ENCODE measurements at regions not wholly inside any gene's neighbourhood (a gene's known extent, or its start where the extent isn't known, plus 50 kb on each side); places are given as distances from the start of the nearest gene placed in this dataset.
"Not testable (repeated sequence)": the region's sequence is repeated elsewhere in the genome, so short reads cannot be mapped to it uniquely, and the experiment has no call there.

DNA sequence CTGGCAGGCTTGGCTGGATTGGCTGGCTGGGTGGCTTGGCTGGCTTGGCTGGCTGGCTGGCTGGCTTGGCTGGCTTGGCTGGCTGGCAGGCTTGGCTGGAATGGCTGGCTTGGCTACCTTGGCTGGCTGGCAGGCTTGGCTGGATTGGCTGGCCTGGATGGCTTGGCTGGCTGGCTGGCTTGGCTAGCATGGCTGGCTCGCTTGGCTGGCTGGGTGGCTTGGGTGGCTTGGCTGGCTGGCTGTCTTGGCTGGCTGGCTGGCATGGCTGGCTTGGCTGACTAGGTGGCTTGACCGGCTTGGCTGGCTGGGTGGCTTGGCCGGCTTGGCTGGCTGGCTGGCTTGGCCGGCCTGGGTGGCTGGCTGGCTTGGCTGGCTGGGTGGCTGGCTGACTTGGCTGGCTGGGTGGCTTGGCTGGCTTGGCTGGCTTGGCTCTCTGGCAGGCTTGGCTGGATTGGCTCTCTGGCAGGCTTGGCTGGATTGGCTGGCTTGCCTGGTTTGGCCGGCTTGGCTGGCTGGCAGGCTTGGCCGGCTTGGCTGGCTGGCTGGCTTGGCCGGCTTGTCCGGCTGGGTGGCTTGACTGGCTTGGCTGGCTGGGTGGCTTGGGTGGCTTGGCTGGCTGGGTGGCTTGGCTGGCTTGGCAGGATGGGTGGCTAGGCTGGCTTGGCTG, 440.9 kb downstream of the GOLGA6L6 start:
- TF ChIP-seq, protein P1, sequence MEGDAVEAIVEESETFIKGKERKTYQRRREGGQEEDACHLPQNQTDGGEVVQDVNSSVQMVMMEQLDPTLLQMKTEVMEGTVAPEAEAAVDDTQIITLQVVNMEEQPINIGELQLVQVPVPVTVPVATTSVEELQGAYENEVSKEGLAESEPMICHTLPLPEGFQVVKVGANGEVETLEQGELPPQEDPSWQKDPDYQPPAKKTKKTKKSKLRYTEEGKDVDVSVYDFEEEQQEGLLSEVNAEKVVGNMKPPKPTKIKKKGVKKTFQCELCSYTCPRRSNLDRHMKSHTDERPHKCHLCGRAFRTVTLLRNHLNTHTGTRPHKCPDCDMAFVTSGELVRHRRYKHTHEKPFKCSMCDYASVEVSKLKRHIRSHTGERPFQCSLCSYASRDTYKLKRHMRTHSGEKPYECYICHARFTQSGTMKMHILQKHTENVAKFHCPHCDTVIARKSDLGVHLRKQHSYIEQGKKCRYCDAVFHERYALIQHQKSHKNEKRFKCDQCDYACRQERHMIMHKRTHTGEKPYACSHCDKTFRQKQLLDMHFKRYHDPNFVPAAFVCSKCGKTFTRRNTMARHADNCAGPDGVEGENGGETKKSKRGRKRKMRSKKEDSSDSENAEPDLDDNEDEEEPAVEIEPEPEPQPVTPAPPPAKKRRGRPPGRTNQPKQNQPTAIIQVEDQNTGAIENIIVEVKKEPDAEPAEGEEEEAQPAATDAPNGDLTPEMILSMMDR (conservative IDR thresholded peaks at IDR 0.05; ENCODE audit: low read length): not testable (repeated sequence)
- TF ChIP-seq EZH2phosphoT487 (IDR thresholded peaks at IDR 0.05; ENCODE audit: borderline replicate concordance, low read depth, low read length): not testable (repeated sequence)
